Natural killer cell treated with Interleukin-12 subunit alpha and Interleukin-12 subunit beta and Interleukin-15 and Interleukin-18, amount 100 ng/mL, for 72 hours (primary cell): ENCODE measurements at regions not wholly inside any gene's neighbourhood (a gene's known extent, or its start where the extent isn't known, plus 50 kb on each side); places are given as distances from the start of the nearest gene placed in this dataset.
"Not testable (repeated sequence)": the region's sequence is repeated elsewhere in the genome, so short reads cannot be mapped to it uniquely, and the experiment has no call there.

Source experiments
- ATAC-seq, 2 donors: fragments of 150-1000 bp; cut with Tn5 transposase in 1 of 2; sonication (Bioruptor Pico), chemical (Tn5 transposase) in 1 of 2; 2 replicates each; pipeline ENCODE4 v1.10.0; 2021
- DNase-seq: peaks from one replicate; pipeline ENCODE4 v3.0.0; 2022; ENCODE audit warnings: low spot score
- H3K27ac Mint-ChIP-seq, 2 donors: 1 replicate in 1 of 2; 2 replicates in 1 of 2; pipeline ENCODE4 v1.8.0; 2022; ENCODE audit warnings: mixed read lengths in 2 of 2, mild to moderate bottlenecking in 1 of 2, moderate library complexity in 1 of 2
- H3K27me3 Mint-ChIP-seq, 2 donors: 1 replicate in 1 of 2; 2 replicates in 1 of 2; pipeline ENCODE4 v1.8.0; 2022; ENCODE audit warnings: mixed read lengths in 2 of 2
- H3K36me3 Mint-ChIP-seq: one replicate; pipeline ENCODE4 v1.8.0; 2022; ENCODE audit warnings: mixed read lengths
- H3K4me1 Mint-ChIP-seq, 2 donors: 1 replicate in 1 of 2; 2 replicates in 1 of 2; pipeline ENCODE4 v1.8.0; 2022; ENCODE audit warnings: low read depth in 2 of 2, mixed read lengths in 2 of 2, mild to moderate bottlenecking in 1 of 2
- H3K4me3 Mint-ChIP-seq: one replicate; pipeline ENCODE4 v1.8.0; 2022; ENCODE audit warnings: mixed read lengths
- H3K9me3 Mint-ChIP-seq: 2 replicates; pipeline ENCODE4 v1.8.0; 2022; ENCODE audit warnings: mixed read lengths

DNA sequence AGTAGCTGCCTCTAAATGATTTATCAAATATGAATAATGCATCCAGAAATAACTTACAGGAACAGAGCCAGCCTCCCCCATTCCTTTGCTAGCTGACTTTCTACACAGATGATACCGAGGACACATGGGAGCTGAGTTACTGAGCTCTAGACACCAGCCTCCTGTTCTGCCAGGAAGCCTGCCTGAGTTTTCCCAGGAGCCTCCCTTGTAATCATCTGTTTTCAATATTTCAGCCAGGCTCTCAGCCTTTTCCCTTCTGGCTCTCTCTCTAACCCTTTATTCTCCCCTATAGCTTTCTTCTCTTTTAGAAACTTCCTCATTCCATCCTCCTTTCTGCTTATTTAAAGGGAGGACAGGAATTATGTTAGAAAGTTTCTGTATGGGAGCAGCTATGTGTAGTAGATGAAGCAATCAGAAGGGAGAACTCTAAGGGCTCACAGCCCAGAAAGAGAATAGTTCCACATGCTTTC is 911.6 kb downstream of the TDRD15 start:
- no peaks in the 10 kb centered on the region for H3K4me1 Mint-ChIP-seq
- ATAC-seq, result no peak
- H3K27ac Mint-ChIP-seq, result no peak overlapping the region
- H3K4me3 Mint-ChIP-seq, result no peak overlapping the region
- DNase-seq, result no peak
- peaks cover 4% of the 10 kb centered on the region for H3K36me3 Mint-ChIP-seq
- peaks cover 24% of the 10 kb centered on the region for H3K9me3 Mint-ChIP-seq
- H3K27me3 Mint-ChIP-seq, result no peaks in the 10 kb centered on the region

DNA sequence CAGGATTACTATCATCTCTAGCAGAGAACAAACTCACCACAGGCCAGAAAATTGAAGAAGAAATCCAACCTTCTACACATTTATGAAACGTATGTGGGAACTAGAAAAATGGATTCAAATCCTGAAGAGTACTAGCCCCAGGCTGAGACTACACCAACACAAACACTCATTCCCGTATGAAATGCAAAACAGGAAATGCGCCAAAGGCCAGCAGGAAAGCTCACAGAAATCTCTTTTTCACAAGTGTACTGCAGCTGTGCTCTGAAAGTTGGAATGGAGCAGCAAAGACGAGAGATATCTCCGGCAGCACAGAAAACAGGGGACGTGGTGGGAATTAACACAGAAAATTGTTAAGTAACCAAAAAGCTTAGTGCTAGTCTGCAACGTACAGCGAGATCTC is 913.5 kb downstream of the TDRD15 start:
- no peak for ATAC-seq
- no peaks in the 10 kb centered on the region for H3K4me1 Mint-ChIP-seq
- peaks cover 19% of the 10 kb centered on the region for H3K9me3 Mint-ChIP-seq
- no peak for DNase-seq
- peaks cover 7% of the 10 kb centered on the region for H3K36me3 Mint-ChIP-seq
- H3K27ac Mint-ChIP-seq, result no peak overlapping the region
- no peak overlapping the region for H3K4me3 Mint-ChIP-seq
- H3K27me3 Mint-ChIP-seq, result no peaks in the 10 kb centered on the region

DNA sequence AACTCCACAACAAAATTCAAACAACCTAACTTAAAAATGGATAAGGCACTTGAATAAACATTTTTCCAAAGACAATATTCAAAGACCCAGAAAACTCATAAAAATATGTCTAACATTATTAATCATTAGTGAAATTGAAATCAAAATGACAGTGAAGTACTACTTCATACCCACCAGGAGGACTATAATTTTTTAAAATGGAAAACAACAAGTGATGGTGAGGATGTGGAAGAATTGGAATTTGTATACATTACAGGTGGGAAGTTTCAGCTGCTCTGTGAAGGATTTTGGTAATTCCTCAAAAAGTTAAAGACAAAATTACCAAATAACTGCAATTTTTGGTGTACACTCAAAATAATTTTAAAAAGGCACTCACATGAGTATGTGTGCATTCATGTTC is 920.0 kb downstream of the TDRD15 start:
- peaks cover 9% of the 10 kb centered on the region for H3K36me3 Mint-ChIP-seq
- no peak for ATAC-seq
- no peaks in the 10 kb centered on the region for H3K4me1 Mint-ChIP-seq
- no peaks in the 10 kb centered on the region for H3K27me3 Mint-ChIP-seq
- H3K4me3 Mint-ChIP-seq, result no peak overlapping the region
- H3K9me3 Mint-ChIP-seq, result peaks cover 13% of the 10 kb centered on the region
- no peak overlapping the region for H3K27ac Mint-ChIP-seq
- no peak for DNase-seq

DNA sequence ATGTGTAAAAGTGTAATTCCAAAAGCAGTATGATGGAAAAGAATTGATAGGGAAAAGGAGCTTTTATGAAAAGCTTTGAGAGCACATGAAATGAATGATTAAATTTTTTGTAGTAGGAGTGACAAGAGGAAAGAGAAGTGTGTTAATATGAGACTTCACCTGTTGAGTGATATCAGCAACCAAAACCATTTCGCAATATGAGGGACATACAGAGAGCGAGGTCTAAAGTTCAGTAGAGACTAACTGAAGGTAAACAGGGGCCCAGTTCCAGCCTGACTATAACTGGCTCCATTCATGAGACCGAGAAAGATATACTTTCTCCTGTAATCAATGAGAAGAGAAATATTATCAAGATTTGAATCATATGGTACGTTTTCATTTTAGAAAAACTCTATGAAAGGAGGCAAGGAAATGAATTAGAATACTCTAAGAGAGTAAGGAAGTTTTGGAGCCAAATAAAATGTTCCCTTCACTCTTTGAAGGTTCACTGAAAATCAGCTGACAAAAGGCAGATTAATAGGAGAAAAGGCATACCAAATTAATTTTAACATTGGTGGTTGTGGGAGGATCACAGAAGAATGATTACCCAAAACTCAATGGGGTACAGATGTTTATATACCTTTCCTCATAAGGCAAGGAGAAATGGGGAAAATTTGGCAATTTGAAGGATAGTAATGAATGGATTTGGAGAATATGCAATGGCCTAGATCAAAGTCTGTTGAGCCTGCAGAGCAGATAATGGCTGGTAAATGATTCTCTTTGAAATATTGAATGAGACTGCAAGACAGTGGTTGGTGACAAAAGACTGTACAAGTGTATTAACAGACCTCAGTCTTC is 932.2 kb downstream of the TDRD15 start:
- Mint-ChIP-seq H3K4me3 (no peak overlapping the region), H3K4me1 (no peaks in the 10 kb centered on the region), H3K27ac (no peak overlapping the region), H3K27me3 (no peaks in the 10 kb centered on the region), H3K9me3 (peaks cover 13% of the 10 kb centered on the region), H3K36me3 (peaks cover 7% of the 10 kb centered on the region)
- ATAC-seq (no peak), DNase-seq (no peak)

DNA sequence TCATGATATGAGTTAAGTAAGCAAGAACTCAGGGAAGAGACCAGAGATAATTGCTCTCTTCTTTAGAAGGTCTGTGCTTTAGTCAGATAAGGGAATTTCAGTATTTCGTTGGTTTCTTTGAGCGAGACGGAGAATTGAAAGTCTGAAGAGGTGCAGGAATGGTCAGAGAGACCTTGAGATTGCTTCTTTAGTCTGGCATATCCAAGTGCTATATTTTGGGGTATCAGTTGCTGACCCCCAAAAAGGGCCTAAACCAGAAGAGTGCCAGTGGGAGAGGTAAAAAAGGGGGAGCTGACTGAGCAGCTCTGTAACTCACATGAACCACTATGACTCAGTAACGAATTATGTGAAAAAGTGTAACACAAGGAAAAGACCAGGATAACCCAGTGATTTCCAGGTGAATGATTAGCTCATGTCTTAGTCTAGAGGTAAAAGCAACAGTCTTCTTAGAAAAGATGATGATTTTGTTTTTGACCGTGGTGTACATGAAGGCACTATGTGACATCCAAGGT is 932.9 kb downstream of the TDRD15 start:
- DNase-seq, result no peak
- Mint-ChIP-seq H3K27me3 (no peaks in the 10 kb centered on the region), H3K4me3 (no peak overlapping the region), H3K4me1 (no peaks in the 10 kb centered on the region), H3K27ac (no peak overlapping the region), H3K9me3 (peaks cover 8% of the 10 kb centered on the region), H3K36me3 (peaks cover 7% of the 10 kb centered on the region)
- ATAC-seq, result no peak

DNA sequence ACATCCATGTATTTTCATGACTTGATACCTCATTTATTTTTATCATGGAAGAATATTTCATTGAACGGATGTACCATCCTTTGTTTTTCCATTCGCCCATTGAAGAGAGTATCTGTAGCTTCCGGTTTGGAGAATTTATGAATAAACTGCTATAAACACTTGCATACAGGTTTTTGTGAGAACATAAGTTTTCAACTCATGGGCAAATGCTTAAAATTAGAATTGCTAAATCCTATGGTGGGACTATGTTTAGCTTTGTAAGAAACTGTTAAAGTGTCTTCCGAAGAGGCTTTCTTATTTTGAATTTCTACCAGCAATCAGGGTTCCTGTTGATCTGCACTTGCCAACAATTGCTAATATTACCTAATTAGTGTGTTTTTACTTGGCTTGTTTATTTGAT is 938.9 kb downstream of the TDRD15 start:
- Mint-ChIP-seq H3K27ac (no peak overlapping the region), H3K9me3 (peaks cover 3% of the 10 kb centered on the region), H3K27me3 (no peaks in the 10 kb centered on the region), H3K4me3 (no peak overlapping the region), H3K36me3 (no peaks in the 10 kb centered on the region), H3K4me1 (no peaks in the 10 kb centered on the region)
- no peak for DNase-seq
- ATAC-seq, result no peak

DNA sequence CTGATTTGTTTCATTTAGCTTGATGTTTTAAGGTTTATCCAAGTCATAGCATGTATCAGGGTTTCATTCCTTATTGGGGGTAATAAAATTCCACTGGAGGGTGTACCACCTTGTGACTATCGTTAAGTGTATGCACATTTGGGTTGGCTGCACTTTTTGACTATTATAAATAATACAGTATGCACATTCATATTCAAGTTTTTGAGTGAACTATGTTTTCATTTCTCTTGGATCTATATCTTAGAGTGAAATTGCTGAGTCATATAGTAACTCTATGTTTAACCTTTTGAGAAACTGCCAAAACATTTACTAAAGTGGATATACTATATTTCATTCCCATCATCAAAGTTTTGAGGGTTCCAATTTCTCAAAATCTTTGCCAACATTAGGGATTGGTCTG is 952.7 kb downstream of the TDRD15 start:
- DNase-seq (no peak), ATAC-seq (no peak)
- Mint-ChIP-seq H3K36me3 (no peaks in the 10 kb centered on the region), H3K27ac (no peak overlapping the region), H3K4me3 (no peak overlapping the region), H3K9me3 (peaks cover 2% of the 10 kb centered on the region), H3K27me3 (no peaks in the 10 kb centered on the region), H3K4me1 (no peaks in the 10 kb centered on the region)

DNA sequence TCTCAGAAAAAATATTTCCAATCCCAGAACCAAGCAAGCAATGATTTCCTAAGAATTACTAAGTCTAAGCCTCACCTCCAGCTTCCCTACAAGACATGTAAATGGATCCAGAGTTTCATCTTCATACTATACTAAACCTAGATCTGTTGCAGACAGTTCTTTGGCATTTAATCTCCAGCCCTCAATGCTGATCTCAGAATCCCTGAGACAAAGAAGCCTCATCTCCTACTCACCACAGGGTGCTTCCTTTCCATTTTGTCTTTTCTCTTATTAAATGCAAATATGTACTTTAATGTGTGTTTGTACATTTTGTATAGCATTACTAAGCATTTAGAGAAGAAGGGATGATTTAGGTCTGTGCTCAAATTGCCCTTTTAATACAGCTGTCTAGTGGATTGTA is 954.9 kb downstream of the TDRD15 start:
- Mint-ChIP-seq H3K36me3 (no peaks in the 10 kb centered on the region), H3K27me3 (no peaks in the 10 kb centered on the region), H3K4me1 (no peaks in the 10 kb centered on the region), H3K4me3 (no peak overlapping the region), H3K9me3 (peaks cover 2% of the 10 kb centered on the region), H3K27ac (no peak overlapping the region)
- ATAC-seq (no peak), DNase-seq (no peak)

DNA sequence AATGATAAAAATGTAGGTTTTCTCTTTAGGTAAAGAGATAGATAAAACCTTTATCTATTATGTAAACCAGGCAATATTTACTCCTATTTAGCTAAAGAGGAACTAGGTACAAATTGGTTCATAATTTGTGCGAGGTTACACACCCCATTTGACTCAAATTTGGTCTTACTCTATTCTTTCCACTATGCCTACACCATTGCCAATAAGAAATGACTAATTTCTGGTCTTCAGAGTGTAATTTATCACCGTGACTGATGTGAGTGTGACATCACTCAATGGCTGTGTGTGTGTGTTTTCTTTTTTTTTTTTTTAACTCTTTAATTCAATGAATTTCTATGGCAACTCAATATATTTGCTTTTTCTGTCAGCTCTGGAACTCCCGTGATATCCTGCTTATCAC is 955.8 kb downstream of the TDRD15 start:
- Mint-ChIP-seq H3K27ac (no peak overlapping the region), H3K27me3 (no peaks in the 10 kb centered on the region), H3K4me3 (no peak overlapping the region), H3K4me1 (no peaks in the 10 kb centered on the region), H3K36me3 (no peaks in the 10 kb centered on the region), H3K9me3 (no peaks in the 10 kb centered on the region)
- ATAC-seq (no peak), DNase-seq (no peak)

DNA sequence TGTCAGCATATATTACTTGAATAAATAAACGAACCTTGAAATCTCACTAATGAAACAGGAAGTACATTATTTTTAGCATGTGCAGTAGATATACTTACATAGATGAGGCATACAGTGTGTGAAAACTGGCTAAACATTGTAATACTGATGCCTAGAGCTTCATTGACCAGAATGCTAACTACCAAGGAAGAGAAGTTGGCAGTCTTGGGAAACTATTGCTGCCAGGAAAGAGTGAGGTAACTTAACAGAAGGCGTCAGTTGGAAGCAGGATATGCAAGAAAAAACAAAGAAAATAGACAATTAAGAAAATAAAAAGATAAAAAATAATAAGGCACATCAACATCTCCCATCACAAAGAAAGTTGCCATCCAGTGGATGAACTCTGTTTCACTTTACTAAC is 963.0 kb downstream of the TDRD15 start:
- Mint-ChIP-seq H3K27ac (no peak overlapping the region), H3K9me3 (peaks cover 15% of the 10 kb centered on the region), H3K4me1 (no peaks in the 10 kb centered on the region), H3K36me3 (peaks cover 5% of the 10 kb centered on the region), H3K27me3 (no peaks in the 10 kb centered on the region), H3K4me3 (no peak overlapping the region)
- no peak for ATAC-seq
- no peak for DNase-seq

DNA sequence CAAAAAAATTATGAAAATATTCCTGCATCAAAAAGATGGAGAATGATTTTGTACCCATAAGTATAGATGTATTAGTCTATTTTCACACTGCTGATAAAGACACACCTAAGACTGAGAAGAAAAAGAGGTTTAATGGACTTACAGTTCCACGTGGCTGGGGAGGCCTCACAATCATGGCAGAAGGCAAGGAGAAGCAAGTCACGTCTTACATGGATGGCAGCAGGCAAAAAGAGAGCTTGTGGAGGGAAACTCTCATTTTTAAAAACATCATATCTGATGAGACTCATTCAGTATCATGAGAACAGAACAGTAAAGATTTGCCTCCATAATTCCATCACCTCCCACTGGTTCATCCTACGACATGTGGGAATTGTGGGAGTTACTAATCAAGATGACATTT is 979.8 kb downstream of the TDRD15 start:
- H3K4me3 Mint-ChIP-seq, H3K27me3 Mint-ChIP-seq, DNase-seq, H3K27ac Mint-ChIP-seq, ATAC-seq, H3K36me3 Mint-ChIP-seq, H3K4me1 Mint-ChIP-seq: not testable (repeated sequence)
- peaks cover 21% of the 10 kb centered on the region for H3K9me3 Mint-ChIP-seq

DNA sequence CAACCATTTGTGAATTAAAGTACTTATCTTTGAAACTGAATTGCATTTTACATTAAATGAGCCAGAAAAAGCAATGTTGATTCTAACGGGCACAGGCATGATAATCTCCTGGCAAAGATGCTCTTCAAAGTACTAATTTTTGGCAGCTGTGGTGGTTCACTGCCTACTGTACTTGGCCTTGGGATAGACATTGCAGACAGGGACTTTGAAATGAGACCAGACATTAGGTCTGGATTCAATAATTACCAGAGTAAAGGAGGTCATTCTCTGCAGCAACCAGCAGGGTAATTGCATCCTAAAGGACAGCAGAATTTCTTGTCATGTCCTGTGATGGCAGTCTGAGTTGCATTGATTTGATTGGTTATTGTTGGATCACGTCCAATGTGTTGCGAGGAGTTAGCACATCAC is 986.5 kb downstream of the TDRD15 start:
- H3K27me3 Mint-ChIP-seq, result no peaks in the 10 kb centered on the region
- no peaks in the 10 kb centered on the region for H3K4me1 Mint-ChIP-seq
- no peaks in the 10 kb centered on the region for H3K36me3 Mint-ChIP-seq
- DNase-seq (no peak), ATAC-seq (no peak)
- no peak overlapping the region for H3K4me3 Mint-ChIP-seq
- no peak overlapping the region for H3K27ac Mint-ChIP-seq
- H3K9me3 Mint-ChIP-seq, result peaks cover 3% of the 10 kb centered on the region

DNA sequence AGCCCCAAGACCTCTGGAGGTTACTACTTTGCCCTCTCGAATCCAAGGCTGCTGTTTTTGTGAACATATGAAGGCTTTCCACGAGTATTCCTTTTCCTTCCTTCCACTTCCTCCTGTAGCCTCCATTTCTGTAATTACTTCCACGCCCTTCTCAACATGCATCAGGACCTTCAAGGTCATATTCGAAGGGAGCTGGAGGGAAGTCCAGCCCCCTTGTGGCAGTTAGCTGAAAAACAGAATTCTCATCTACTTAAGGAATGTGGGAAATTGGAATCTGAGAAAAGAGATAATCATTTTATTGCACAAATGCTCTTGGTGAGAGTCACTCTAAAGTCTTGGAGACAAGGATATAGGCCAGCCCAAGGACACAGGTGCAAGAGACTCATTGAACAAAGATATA is 1000.2 kb downstream of the TDRD15 start:
- Mint-ChIP-seq H3K27ac (no peak overlapping the region), H3K4me3 (no peak overlapping the region), H3K4me1 (no peaks in the 10 kb centered on the region), H3K27me3 (no peaks in the 10 kb centered on the region), H3K9me3 (peaks cover 30% of the 10 kb centered on the region), H3K36me3 (no peaks in the 10 kb centered on the region)
- ATAC-seq, result no peak
- no peak for DNase-seq

DNA sequence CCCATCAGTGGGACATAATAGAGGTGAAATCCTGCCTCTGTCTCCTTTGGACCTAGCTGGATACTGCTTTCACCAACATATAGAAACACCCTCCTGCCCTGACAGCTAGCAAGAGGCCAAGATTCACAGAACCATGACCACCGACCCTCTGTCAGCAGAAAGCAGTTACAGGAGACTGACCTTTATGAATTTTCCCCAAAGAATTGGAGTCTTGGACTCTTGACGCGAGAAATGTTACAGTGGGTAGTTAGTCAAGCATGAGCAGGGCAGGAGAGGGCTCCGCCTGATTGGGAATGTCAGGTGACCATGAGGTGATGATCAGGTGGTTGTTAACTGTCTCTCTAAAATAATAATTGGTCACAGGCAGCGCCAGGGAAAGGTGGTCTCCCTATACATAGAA is 1002.3 kb downstream of the TDRD15 start:
- Mint-ChIP-seq H3K4me1 (no peaks in the 10 kb centered on the region), H3K36me3 (no peaks in the 10 kb centered on the region), H3K9me3 (peaks cover 31% of the 10 kb centered on the region), H3K4me3 (no peak overlapping the region), H3K27ac (no peak overlapping the region), H3K27me3 (no peaks in the 10 kb centered on the region)
- no peak for DNase-seq
- ATAC-seq, result no peak

DNA sequence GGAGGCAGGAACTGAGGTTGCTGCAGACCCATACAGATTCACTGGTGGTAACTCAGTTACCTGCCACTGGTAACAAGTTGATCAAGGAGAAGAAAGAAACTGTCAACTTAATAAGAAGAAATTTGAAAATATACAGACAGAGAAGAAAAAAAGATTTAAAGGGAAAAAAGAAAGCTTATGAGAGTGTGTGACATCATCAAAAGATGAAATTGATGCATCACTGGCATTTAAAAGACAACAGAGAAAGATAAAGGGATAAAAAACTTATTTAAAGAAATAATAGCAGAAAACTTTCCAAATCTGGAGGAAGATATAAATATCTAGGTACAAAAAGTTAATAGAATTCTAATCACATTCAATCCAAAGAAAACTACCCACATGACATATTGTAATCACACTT is 1003.2 kb downstream of the TDRD15 start:
- no peak overlapping the region for H3K27ac Mint-ChIP-seq
- ATAC-seq (no peak), DNase-seq (no peak)
- H3K27me3 Mint-ChIP-seq, result no peaks in the 10 kb centered on the region
- H3K4me1 Mint-ChIP-seq, result no peaks in the 10 kb centered on the region
- H3K4me3 Mint-ChIP-seq, result no peak overlapping the region
- no peaks in the 10 kb centered on the region for H3K36me3 Mint-ChIP-seq
- peaks cover 31% of the 10 kb centered on the region for H3K9me3 Mint-ChIP-seq
